ENCODE measurements at regions not wholly inside any gene's neighbourhood (a gene's known extent, or its start where the extent isn't known, plus 50 kb on each side); places are given as distances from the start of the nearest gene placed in this dataset.

GRCh38 chr6:97850458-97851212 is 567.6 kb upstream of the MMS22L start (continued):
- TF ChIP-seq BCL11A (IDR thresholded peaks at IDR 0.05; ENCODE audit: low read depth in 2 of 2, low read length in 2 of 2), result no peak
- no peak for TF ChIP-seq MAFK (IDR thresholded peaks at IDR 0.05; ENCODE audit: low read depth, low read length)
- no peak for TF ChIP-seq KDM5A (IDR thresholded peaks at IDR 0.05; ENCODE audit: low read length)
- TF ChIP-seq EP300 (IDR thresholded peaks at IDR 0.05; ENCODE audit: borderline replicate concordance in 1 of 2, low read depth in 2 of 2, low read length in 2 of 2), result no peak
- TF ChIP-seq GTF2F1 (IDR thresholded peaks at IDR 0.05; ENCODE audit: borderline replicate concordance, low read depth, low read length), result no peak
- TF ChIP-seq KDM4A (IDR thresholded peaks at IDR 0.05; ENCODE audit: low read depth, low read length, severe bottlenecking), result no peak
